ENCODE measurements at regions not wholly inside any gene's neighbourhood (a gene's known extent, or its start where the extent isn't known, plus 50 kb on each side); places are given as distances from the start of the nearest gene placed in this dataset.

- ChIA-PET POLR2A (ENCODE audit: unreplicated experiment) (no interaction called here), CTCF (no interaction called here)
- Histone ChIP-seq H4K20me1 (ENCODE audit: low read length) (no peaks in the 10 kb centered on the region), H3K27me3 (ENCODE audit: low read length) (no peaks in the 10 kb centered on the region), H3F3A (ENCODE audit: low read length, unreplicated experiment) (no peaks in the 10 kb centered on the region), H3K9me3 (ENCODE audit: low read length) (no peaks in the 10 kb centered on the region), H3K9ac (ENCODE audit: low read length) (no peak overlapping the region), H3K79me2 (ENCODE audit: low read length) (no peaks in the 10 kb centered on the region), H3K4me2 (ENCODE audit: low read length) (no peak overlapping the region), H3K36me3 (ENCODE audit: low read depth, low read length) (no peaks in the 10 kb centered on the region), H2AFZ (ENCODE audit: low read length) (no peak overlapping the region), H3K4me3 (ENCODE audit: low read length) (no peak overlapping the region), H3K4me1 (ENCODE audit: insufficient read depth, low read length) (no peaks in the 10 kb centered on the region), H3K9me2 (replicated peaks; ENCODE audit: low read length) (no peaks in the 10 kb centered on the region; the same call in 1 of the 2 replicates), H3K27ac (ENCODE audit: low read length) (no peak overlapping the region)
- no peak for TF ChIP-seq CTCF (conservative IDR thresholded peaks at IDR 0.05; ENCODE audit: low read depth, low read length)
- no peak for TF ChIP-seq EZH2phosphoT487 (IDR thresholded peaks at IDR 0.05; ENCODE audit: borderline replicate concordance, low read length)
- TF ChIP-seq EZH2 (IDR thresholded peaks at IDR 0.05; ENCODE audit: low read length, unreplicated experiment), result no peak
- no TSS peak for BruUV-seq (replicated peaks)
- DNase-seq, result no peak
- intact Hi-C loops (cut with micrococcal nuclease), result no loop called here
- ATAC-seq, result no peak
These were observed 610.0 kb upstream of the LRRN3 start for GRCh38 chr7:110480964-110481363.

- intact Hi-C loops (cut with micrococcal nuclease), result no loop called here
- no peaks in the 10 kb centered on the region for H3K4me1 ChIP-seq (ENCODE audit: insufficient read depth, low read length)
- no peaks in the 10 kb centered on the region for H4K20me1 ChIP-seq (ENCODE audit: low read length)
- H2AFZ ChIP-seq (ENCODE audit: low read length), result no peak overlapping the region
- H3K79me2 ChIP-seq (ENCODE audit: low read length), result no peaks in the 10 kb centered on the region
- no peak for ATAC-seq
- H3K27ac ChIP-seq (ENCODE audit: low read length), result no peak overlapping the region
- H3K27me3 ChIP-seq (ENCODE audit: low read length), result no peaks in the 10 kb centered on the region
- DNase-seq, result no peak
- TF ChIP-seq EZH2phosphoT487 (IDR thresholded peaks at IDR 0.05; ENCODE audit: borderline replicate concordance, low read length) (no peak), CTCF (conservative IDR thresholded peaks at IDR 0.05; ENCODE audit: low read depth, low read length) (no peak), EZH2 (IDR thresholded peaks at IDR 0.05; ENCODE audit: low read length, unreplicated experiment) (no peak)
- ChIA-PET POLR2A (ENCODE audit: unreplicated experiment) (no interaction called here), CTCF (interaction anchor here (0.8 kb wide), 1 partner anchor 64 kb away, joined by 3 read pairs; no protein-coding TSS in a partner anchor)
- no peak overlapping the region for H3K9ac ChIP-seq (ENCODE audit: low read length)
- no peak overlapping the region for H3K4me2 ChIP-seq (ENCODE audit: low read length)
- H3K4me3 ChIP-seq (ENCODE audit: low read length), result no peak overlapping the region
- no peaks in the 10 kb centered on the region for H3K9me3 ChIP-seq (ENCODE audit: low read length)
- H3F3A ChIP-seq (ENCODE audit: low read length, unreplicated experiment), result no peaks in the 10 kb centered on the region
- no peaks in the 10 kb centered on the region; the same call in 1 of the 2 replicates for H3K9me2 ChIP-seq (replicated peaks; ENCODE audit: low read length)
- H3K36me3 ChIP-seq (ENCODE audit: low read depth, low read length), result no peaks in the 10 kb centered on the region
- no TSS peak for BruUV-seq (replicated peaks)
These were observed 607.4 kb upstream of the LRRN3 start for GRCh38 chr7:110483553-110483952.

GRCh38 chr7:110484356-110484755 lies 606.6 kb upstream of the LRRN3 start:
- Histone ChIP-seq H2AFZ (ENCODE audit: low read length) (no peak overlapping the region), H3K9me3 (ENCODE audit: low read length) (no peaks in the 10 kb centered on the region), H4K20me1 (ENCODE audit: low read length) (no peaks in the 10 kb centered on the region), H3K9ac (ENCODE audit: low read length) (no peak overlapping the region), H3K27me3 (ENCODE audit: low read length) (no peaks in the 10 kb centered on the region), H3K9me2 (replicated peaks; ENCODE audit: low read length) (no peaks in the 10 kb centered on the region; the same call in 1 of the 2 replicates), H3F3A (ENCODE audit: low read length, unreplicated experiment) (no peaks in the 10 kb centered on the region), H3K4me2 (ENCODE audit: low read length) (no peak overlapping the region), H3K4me1 (ENCODE audit: insufficient read depth, low read length) (no peaks in the 10 kb centered on the region), H3K27ac (ENCODE audit: low read length) (no peak overlapping the region), H3K4me3 (ENCODE audit: low read length) (no peak overlapping the region), H3K36me3 (ENCODE audit: low read depth, low read length) (no peaks in the 10 kb centered on the region), H3K79me2 (ENCODE audit: low read length) (no peaks in the 10 kb centered on the region)
- ChIA-PET CTCF (no interaction called here), POLR2A (ENCODE audit: unreplicated experiment) (no interaction called here)
- TF ChIP-seq EZH2 (IDR thresholded peaks at IDR 0.05; ENCODE audit: low read length, unreplicated experiment) (no peak), EZH2phosphoT487 (IDR thresholded peaks at IDR 0.05; ENCODE audit: borderline replicate concordance, low read length) (no peak), CTCF (conservative IDR thresholded peaks at IDR 0.05; ENCODE audit: low read depth, low read length) (no peak)
- intact Hi-C loops (cut with micrococcal nuclease), result no loop called here
- no TSS peak for BruUV-seq (replicated peaks)
- DNase-seq (no peak), ATAC-seq (no peak)

All from PC-3 (cell line).